ENCODE measurements at regions not wholly inside any gene's neighbourhood (a gene's known extent, or its start where the extent isn't known, plus 50 kb on each side); places are given as distances from the start of the nearest gene placed in this dataset.

- Histone ChIP-seq H2AFZ (no peak overlapping the region), H3K27me3 (ENCODE audit: insufficient read depth) (no peaks in the 10 kb centered on the region), H3K4me1 (ENCODE audit: insufficient read depth) (no peaks in the 10 kb centered on the region), H3K4me3 (no peak overlapping the region), H3K36me3 (ENCODE audit: insufficient read depth) (no peaks in the 10 kb centered on the region), H3K79me2 (replicated peaks; ENCODE audit: insufficient read depth) (no peaks in the 10 kb centered on the region), H4K20me1 (replicated peaks; ENCODE audit: insufficient read depth) (no peaks in the 10 kb centered on the region), H3K9me2 (ENCODE audit: insufficient read depth) (peaks cover 7% of the 10 kb centered on the region; the same call in 1 of the 2 replicates), H3K27ac (ENCODE audit: low read depth) (no peak overlapping the region), H3K4me2 (no peak overlapping the region), H3F3A (replicated peaks; ENCODE audit: low read depth) (no peaks in the 10 kb centered on the region)
- no peak overlapping the region for H3K4me3 Mint-ChIP-seq
- H3K27ac Mint-ChIP-seq = no peak overlapping the region
- H3K27me3 Mint-ChIP-seq (ENCODE audit: insufficient read depth, low read depth, poor library complexity) = peaks cover 4% of the 10 kb centered on the region
- DNase-seq (ENCODE audit: low spot score) = no peak
- H3K9me3 Mint-ChIP-seq = no peaks in the 10 kb centered on the region
- H3K4me1 Mint-ChIP-seq = no peaks in the 10 kb centered on the region
- no peaks in the 10 kb centered on the region for H3K36me3 Mint-ChIP-seq (ENCODE audit: low read depth)
- no peak for ATAC-seq
- TF ChIP-seq ETS1 (IDR thresholded peaks at IDR 0.05) (no peak), EZH2 (IDR thresholded peaks at IDR 0.05; ENCODE audit: low read depth, unreplicated experiment) (no peak), JUNB (IDR thresholded peaks at IDR 0.05; ENCODE audit: unreplicated experiment) (no peak), EZH2phosphoT487 (IDR thresholded peaks at IDR 0.05; ENCODE audit: unreplicated experiment) (no peak), ZNF114 (CRISPR knock-in tag; IDR thresholded peaks at IDR 0.05) (no peak), STAT1 (IDR thresholded peaks at IDR 0.05; ENCODE audit: unreplicated experiment) (no peak), CREB1 (CRISPR knock-in tag; IDR thresholded peaks at IDR 0.05; ENCODE audit: low read depth) (no peak), POLR2AphosphoS5 (IDR thresholded peaks at IDR 0.05; ENCODE audit: low read depth) (no peak), NANOG (IDR thresholded peaks at IDR 0.05; ENCODE audit: borderline replicate concordance) (no peak), CTCF (conservative IDR thresholded peaks at IDR 0.05; ENCODE audit: low read depth in 2 of 2) (no peak), ZNF331 (CRISPR knock-in tag; IDR thresholded peaks at IDR 0.05; ENCODE audit: low read depth) (no peak)
- TF ChIP-seq, protein P1, sequence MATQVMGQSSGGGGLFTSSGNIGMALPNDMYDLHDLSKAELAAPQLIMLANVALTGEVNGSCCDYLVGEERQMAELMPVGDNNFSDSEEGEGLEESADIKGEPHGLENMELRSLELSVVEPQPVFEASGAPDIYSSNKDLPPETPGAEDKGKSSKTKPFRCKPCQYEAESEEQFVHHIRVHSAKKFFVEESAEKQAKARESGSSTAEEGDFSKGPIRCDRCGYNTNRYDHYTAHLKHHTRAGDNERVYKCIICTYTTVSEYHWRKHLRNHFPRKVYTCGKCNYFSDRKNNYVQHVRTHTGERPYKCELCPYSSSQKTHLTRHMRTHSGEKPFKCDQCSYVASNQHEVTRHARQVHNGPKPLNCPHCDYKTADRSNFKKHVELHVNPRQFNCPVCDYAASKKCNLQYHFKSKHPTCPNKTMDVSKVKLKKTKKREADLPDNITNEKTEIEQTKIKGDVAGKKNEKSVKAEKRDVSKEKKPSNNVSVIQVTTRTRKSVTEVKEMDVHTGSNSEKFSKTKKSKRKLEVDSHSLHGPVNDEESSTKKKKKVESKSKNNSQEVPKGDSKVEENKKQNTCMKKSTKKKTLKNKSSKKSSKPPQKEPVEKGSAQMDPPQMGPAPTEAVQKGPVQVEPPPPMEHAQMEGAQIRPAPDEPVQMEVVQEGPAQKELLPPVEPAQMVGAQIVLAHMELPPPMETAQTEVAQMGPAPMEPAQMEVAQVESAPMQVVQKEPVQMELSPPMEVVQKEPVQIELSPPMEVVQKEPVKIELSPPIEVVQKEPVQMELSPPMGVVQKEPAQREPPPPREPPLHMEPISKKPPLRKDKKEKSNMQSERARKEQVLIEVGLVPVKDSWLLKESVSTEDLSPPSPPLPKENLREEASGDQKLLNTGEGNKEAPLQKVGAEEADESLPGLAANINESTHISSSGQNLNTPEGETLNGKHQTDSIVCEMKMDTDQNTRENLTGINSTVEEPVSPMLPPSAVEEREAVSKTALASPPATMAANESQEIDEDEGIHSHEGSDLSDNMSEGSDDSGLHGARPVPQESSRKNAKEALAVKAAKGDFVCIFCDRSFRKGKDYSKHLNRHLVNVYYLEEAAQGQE (IDR thresholded peaks at IDR 0.05; ENCODE audit: unreplicated experiment) = no peak
- TF ChIP-seq, protein P2, sequence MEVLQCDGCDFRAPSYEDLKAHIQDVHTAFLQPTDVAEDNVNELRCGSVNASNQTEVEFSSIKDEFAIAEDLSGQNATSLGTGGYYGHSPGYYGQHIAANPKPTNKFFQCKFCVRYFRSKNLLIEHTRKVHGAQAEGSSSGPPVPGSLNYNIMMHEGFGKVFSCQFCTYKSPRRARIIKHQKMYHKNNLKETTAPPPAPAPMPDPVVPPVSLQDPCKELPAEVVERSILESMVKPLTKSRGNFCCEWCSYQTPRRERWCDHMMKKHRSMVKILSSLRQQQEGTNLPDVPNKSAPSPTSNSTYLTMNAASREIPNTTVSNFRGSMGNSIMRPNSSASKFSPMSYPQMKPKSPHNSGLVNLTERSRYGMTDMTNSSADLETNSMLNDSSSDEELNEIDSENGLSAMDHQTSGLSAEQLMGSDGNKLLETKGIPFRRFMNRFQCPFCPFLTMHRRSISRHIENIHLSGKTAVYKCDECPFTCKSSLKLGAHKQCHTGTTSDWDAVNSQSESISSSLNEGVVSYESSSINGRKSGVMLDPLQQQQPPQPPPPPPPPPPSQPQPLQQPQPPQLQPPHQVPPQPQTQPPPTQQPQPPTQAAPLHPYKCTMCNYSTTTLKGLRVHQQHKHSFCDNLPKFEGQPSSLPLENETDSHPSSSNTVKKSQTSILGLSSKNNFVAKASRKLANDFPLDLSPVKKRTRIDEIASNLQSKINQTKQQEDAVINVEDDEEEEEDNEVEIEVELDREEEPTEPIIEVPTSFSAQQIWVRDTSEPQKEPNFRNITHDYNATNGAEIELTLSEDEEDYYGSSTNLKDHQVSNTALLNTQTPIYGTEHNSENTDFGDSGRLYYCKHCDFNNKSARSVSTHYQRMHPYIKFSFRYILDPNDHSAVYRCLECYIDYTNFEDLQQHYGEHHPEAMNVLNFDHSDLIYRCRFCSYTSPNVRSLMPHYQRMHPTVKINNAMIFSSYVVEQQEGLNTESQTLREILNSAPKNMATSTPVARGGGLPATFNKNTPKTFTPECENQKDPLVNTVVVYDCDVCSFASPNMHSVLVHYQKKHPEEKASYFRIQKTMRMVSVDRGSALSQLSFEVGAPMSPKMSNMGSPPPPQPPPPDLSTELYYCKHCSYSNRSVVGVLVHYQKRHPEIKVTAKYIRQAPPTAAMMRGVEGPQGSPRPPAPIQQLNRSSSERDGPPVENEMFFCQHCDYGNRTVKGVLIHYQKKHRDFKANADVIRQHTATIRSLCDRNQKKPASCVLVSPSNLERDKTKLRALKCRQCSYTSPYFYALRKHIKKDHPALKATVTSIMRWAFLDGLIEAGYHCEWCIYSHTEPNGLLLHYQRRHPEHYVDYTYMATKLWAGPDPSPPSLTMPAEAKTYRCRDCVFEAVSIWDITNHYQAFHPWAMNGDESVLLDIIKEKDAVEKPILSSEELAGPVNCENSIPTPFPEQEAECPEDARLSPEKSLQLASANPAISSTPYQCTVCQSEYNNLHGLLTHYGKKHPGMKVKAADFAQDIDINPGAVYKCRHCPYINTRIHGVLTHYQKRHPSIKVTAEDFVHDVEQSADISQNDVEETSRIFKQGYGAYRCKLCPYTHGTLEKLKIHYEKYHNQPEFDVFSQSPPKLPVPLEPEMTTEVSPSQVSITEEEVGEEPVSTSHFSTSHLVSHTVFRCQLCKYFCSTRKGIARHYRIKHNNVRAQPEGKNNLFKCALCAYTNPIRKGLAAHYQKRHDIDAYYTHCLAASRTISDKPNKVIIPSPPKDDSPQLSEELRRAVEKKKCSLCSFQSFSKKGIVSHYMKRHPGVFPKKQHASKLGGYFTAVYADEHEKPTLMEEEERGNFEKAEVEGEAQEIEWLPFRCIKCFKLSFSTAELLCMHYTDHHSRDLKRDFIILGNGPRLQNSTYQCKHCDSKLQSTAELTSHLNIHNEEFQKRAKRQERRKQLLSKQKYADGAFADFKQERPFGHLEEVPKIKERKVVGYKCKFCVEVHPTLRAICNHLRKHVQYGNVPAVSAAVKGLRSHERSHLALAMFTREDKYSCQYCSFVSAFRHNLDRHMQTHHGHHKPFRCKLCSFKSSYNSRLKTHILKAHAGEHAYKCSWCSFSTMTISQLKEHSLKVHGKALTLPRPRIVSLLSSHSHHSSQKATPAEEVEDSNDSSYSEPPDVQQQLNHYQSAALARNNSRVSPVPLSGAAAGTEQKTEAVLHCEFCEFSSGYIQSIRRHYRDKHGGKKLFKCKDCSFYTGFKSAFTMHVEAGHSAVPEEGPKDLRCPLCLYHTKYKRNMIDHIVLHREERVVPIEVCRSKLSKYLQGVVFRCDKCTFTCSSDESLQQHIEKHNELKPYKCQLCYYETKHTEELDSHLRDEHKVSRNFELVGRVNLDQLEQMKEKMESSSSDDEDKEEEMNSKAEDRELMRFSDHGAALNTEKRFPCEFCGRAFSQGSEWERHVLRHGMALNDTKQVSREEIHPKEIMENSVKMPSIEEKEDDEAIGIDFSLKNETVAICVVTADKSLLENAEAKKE (CRISPR knock-in tag; IDR thresholded peaks at IDR 0.05) = no peak
Observed at GRCh38 chr2:147696426-147696825, 148.4 kb upstream of the ACVR2A start.

Measured in GM23338 (cell line).